ENCODE measurements at regions not wholly inside any gene's neighbourhood (a gene's known extent, or its start where the extent isn't known, plus 50 kb on each side); places are given as distances from the start of the nearest gene placed in this dataset.

DNA sequence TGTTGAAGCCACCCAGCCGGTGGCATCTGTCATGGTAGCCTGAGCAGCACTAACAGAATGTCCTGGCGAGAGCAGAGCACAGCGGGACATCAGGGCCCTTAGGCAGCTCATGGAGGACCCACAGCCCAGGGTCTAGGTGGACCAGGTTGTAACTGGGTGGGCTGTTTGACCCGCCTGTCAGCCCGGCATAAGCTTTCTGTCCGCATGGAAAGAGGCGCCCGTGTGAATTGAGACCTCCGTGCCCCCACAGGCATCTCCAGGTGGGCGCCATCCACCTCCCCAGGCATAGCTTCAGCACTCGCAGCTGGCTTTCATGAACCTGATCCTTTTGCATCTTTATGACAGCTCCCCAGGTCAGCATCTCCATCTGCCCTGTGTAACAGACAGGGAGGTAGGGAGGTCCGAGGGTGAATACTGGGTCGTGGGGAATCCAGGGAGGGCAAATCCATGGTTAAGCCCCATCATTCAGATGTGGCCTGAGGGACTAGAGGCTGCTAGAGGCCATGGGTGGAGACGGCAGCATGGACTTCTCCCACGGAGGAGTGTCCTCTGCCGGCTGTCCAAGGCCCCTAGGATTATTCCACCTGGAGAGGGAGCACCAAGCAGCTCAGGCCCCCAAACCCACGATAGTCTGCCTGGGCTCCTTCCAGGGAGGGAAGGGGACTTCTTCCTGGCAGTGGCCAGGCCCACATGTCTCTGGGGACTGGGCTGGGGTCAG, 371.6 kb upstream of the MKI67 start:
- DNase-seq (ENCODE audit: low spot score), result no peak

DNA sequence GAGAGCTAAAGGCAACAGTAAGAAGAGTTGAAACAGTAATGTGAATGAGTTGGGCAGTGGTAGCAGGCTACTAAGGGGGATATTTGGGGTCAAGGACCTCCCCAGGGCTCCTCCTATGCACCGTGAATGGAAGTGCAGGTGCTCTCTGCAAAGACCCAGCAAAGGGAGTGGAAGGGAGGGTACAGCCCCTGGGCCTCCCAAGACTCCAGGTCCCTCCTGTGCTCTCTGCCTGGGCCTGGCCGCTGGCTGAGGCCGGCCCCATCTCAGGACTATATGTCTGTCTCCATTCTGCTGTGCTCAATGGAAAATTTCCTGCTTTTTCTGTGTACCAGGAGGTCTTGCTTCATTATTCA, 372.1 kb upstream of the MKI67 start:
- DNase-seq (ENCODE audit: low spot score), result no peak

- no peak for DNase-seq (ENCODE audit: low spot score)
Observed at GRCh38 chr10:128498746-128499145, 372.5 kb upstream of the MKI67 start.

GRCh38 chr10:128499486-128499885, 373.3 kb upstream of the MKI67 start:
- DNase-seq (ENCODE audit: low spot score), result no peak

- no peak for DNase-seq (ENCODE audit: low spot score)
Observed at GRCh38 chr10:128499956-128500355, 373.7 kb upstream of the MKI67 start.

- no peak for DNase-seq (ENCODE audit: low spot score)
Observed at GRCh38 chr10:128500642-128501041, 374.4 kb upstream of the MKI67 start.

- DNase-seq (ENCODE audit: low spot score), result no peak
Observed at GRCh38 chr10:128505346-128505745, 379.1 kb upstream of the MKI67 start.

DNA sequence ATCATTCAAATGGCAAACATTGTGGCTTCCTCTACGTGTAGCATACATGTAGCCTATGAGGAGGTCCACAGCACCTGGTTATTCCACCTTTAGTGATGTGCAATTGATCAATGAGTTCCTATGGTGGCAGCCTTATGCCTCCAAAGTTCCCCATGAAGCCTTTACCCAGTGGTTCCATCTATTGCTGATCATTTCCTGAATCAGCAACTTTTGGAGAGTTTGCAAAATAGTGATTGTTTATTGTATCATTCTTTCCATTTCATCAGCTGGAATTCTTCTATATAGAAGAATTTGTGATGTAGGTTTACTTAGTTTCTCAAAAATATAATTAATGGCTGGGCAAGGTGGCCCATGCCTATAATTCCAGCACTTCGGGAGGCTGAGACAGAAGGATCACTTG, 380.2 kb upstream of the MKI67 start:
- no peak for DNase-seq (ENCODE audit: low spot score)

GRCh38 chr10:128507066-128507465, 380.8 kb upstream of the MKI67 start:
- DNase-seq (ENCODE audit: low spot score), result no peak

GRCh38 chr10:128511284-128511683, 385.1 kb upstream of the MKI67 start:
- DNase-seq (ENCODE audit: low spot score), result no peak

DNA sequence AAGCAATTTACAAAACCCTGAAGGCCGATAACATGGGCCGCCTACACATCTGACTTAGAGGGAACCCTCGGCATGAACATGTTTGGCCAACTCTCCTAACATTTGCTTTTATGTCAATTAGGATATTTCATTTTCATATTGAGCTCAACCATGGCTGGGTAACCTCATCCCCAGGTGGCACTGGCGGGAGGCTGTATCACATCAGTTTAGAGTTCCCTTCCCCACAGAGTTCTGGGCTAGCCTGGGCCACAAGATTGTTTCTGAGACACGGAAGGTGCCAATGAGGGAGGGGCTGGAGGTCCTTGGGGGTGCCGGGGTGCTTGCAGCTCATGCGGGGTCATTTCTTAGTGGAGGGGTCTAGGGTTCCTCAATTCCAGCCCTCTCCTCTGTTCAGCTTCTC, 386.5 kb upstream of the MKI67 start:
- DNase-seq (ENCODE audit: low spot score), result no peak

GRCh38 chr10:128514536-128514935, 388.3 kb upstream of the MKI67 start:
- no peak for DNase-seq (ENCODE audit: low spot score)

DNA sequence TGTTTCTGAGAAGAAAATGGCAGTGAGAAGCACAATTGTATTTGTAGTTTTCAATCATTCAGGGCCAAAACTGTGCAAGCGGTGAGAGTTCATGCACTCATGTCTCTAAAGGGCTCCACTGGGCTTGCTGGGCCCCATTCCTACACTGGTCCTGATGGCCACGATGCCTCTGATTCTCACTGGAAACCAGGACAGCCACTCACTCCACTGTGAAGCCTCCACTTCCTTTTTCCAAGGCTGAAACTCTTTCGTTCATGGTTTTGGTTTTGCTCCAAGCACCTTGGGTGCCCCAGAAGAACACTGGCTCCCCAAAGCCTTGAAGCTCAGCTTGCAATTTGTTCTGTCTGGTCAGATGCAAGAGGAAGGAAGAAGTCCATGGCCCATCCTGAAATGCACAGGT, 390.0 kb upstream of the MKI67 start:
- DNase-seq (ENCODE audit: low spot score), result no peak

GRCh38 chr10:128517167-128517566, 390.9 kb upstream of the MKI67 start:
- DNase-seq (ENCODE audit: low spot score), result no peak

GRCh38 chr10:128518000-128518399, 391.8 kb upstream of the MKI67 start:
- no peak for DNase-seq (ENCODE audit: low spot score)

GRCh38 chr10:128519581-128519980, 393.4 kb upstream of the MKI67 start:
- no peak for DNase-seq (ENCODE audit: low spot score)

DNA sequence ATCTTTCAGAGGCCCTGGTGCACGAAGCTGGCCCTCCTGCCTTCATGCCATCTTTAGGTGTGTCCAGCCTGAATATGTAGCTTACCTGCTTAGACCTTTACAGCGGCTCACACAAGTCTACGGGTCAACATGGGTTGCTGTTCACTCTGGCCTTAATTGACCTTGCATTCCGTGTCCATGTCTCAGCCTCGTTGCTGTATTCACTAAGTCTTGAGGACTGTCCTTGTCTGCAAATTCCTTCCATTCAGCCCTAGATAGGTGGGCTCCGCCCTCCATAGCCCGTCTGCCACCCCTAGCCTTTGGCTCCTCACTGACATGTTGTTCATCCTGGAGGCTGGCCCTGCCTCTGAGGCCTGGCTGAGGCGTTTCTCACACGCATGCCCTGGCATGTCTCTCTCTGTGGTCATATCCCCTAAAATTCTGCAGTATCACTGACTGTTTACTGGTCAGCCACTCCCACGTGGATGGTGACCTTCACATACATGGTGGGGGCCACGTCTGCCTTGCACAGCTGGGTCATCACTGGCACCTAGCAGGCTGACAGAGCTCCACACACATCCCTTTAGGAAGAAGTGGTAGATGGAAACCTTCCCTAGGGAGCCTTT, 394.1 kb upstream of the MKI67 start:
- DNase-seq (ENCODE audit: low spot score), result no peak

DNA sequence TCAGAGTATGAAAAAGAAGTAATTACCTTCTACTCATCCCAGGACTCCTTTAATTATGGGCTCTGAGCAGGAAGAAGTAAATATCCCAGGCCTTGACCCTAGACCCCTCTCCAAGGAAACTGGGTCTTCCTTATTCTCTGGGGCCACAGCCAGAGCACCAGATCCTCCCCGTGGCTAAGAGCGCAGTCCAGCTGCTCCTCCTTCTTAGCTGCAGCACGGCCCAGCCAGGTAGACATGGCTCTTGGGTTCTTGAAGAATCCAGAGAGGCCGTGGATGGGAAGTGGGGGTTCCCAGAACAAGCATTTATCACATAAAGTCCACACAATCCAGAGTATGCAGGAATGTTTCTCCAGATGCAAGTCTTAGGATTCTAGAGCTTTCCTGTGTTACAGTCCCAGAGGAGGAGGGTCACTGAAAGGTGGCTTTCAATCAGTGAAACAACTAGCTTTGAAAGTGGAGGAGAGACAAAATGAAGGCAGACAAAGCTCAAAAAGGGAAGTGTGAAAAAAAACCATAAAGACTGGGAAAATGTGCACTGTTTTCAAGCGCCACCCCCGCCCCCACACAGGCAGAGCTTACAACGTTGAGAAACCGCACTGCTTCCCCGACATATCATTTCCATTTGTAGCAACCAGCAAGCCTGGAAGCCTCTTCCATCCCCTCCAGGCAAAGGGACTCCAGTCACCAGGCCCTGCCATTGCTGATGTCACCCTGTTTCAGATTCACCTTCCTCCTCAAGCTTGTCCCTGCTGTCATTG, 396.5 kb upstream of the MKI67 start:
- no peak for DNase-seq (ENCODE audit: low spot score)

DNA sequence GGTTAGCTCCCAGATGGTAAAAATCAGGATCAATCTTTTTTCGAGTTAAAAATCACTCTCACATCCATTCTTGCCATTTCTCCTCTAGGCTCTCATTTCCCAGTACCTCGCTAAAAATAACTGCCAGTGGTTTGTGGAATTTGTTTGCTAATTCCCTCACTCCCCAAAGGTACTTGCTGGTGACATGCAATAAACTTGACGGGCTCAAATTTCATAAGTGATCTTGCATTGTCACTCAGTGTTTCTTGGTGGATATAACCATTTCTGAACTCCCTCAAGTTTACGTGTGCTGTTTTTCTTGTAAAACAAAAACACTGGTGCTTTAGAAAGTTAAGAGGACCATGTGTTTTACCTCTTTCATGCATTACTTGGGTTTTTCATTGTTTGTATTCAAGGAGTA, 399.2 kb upstream of the MKI67 start:
- DNase-seq (ENCODE audit: low spot score), result no peak

- no peak for DNase-seq (ENCODE audit: low spot score)
Observed at GRCh38 chr10:128525936-128526335, 399.7 kb upstream of the MKI67 start.

GRCh38 chr10:128526791-128527375, 400.7 kb upstream of the MKI67 start:
- DNase-seq (ENCODE audit: low spot score), result no peak

GRCh38 chr10:128527711-128528110, 401.5 kb upstream of the MKI67 start:
- no peak for DNase-seq (ENCODE audit: low spot score)

DNA sequence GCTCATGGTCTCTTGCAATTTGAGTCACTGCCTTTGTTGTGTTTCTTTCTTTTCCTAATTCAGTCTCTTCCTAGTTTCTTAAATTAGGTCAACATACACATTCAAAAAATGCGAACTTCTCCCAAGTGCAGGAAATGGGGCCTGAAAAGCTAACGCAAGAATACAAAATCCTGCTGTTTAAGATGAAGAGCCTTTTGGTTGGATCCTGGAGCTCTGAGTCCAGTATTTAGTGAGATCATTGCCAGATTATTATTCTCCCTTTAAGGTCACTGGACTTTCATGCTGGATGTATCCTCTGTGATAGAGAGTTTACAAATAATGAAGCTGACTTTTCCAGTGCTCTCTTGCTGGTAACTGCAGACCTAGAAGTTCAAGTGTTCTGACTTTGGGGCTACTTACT, 401.9 kb upstream of the MKI67 start:
- DNase-seq (ENCODE audit: low spot score), result no peak
